Keratinocyte (primary cell): ENCODE measurements at regions not wholly inside any gene's neighbourhood (a gene's known extent, or its start where the extent isn't known, plus 50 kb on each side); places are given as distances from the start of the nearest gene placed in this dataset.

Experiments used
- DNase-seq: peaks from one replicate; pipeline ENCODE4 v3.0.0-alpha.2; 2011; ENCODE audit warnings: low read depth, missing footprints, low spot score
- FAIRE-seq: peaks from 2 replicates; lab custom pipeline; 2011; peaks lifted over from hg19 to GRCh38; lab: Jason Lieb, UNC
- H2AFZ ChIP-seq: 2 replicates; pipeline ENCODE4 v1.6.0; 2012; ENCODE audit warnings: low read length, control low read depth, inconsistent platforms; ENCODE audit not compliant: control insufficient read depth
- H3K27ac ChIP-seq: 2 replicates; pipeline ENCODE4 v1.5.1; 2011; ENCODE audit warnings: low read length; ENCODE audit not compliant: control insufficient read depth, insufficient read depth
- H3K27me3 ChIP-seq: 3 replicates; pipeline ENCODE4 v1.6.0; 2011; ENCODE audit warnings: low read length; ENCODE audit not compliant: control insufficient read depth, insufficient read depth; ENCODE audit errors: extremely low read depth
- H3K36me3 ChIP-seq, 2 experiments: 2 replicates in 1 of 2; 3 replicates in 1 of 2; pipeline ENCODE4 v1.5.1; 2011; ENCODE audit warnings: low read length in 2 of 2, mild to moderate bottlenecking in 1 of 2; ENCODE audit not compliant: control insufficient read depth in 2 of 2, insufficient read depth in 2 of 2; ENCODE audit errors: extremely low read depth in 1 of 2
- H3K4me1 ChIP-seq: 3 replicates; pipeline ENCODE4 v1.5.1; 2011; ENCODE audit warnings: low read length; ENCODE audit not compliant: control insufficient read depth, insufficient read depth; ENCODE audit errors: extremely low read depth
- H3K4me2 ChIP-seq: 3 replicates; pipeline ENCODE4 v1.6.0; 2011; ENCODE audit warnings: low read depth, low read length; ENCODE audit not compliant: control insufficient read depth, insufficient read depth; ENCODE audit errors: extremely low read depth
- H3K4me3 ChIP-seq, 3 experiments: fragments of 200-600 bp in 1 of 3; sonication (generic) in 1 of 3; 2 replicates in 2 of 3; 3 replicates in 1 of 3; pipeline ENCODE4 v1.5.1; 2011 to 2016; ENCODE audit warnings: low read length in 3 of 3, mild to moderate bottlenecking in 3 of 3, control low read depth in 2 of 3, inconsistent platforms in 1 of 3, low read depth in 1 of 3, mixed read lengths in 1 of 3, mixed run types in 1 of 3, moderate library complexity in 1 of 3; ENCODE audit not compliant: control insufficient read depth in 2 of 3, insufficient read depth in 2 of 3; ENCODE audit errors: extremely low read depth in 1 of 3
- H3K79me2 ChIP-seq: 2 replicates; pipeline ENCODE4 v1.6.0; 2012; ENCODE audit warnings: low read length; ENCODE audit not compliant: control insufficient read depth, insufficient read depth
- H3K9ac ChIP-seq: 3 replicates; pipeline ENCODE4 v1.6.0; 2011; ENCODE audit warnings: low read length; ENCODE audit not compliant: control insufficient read depth, insufficient read depth; ENCODE audit errors: extremely low read depth
- H3K9me1 ChIP-seq: 3 replicates; pipeline ENCODE4 v1.6.0; 2011; ENCODE audit warnings: low read length; ENCODE audit not compliant: control insufficient read depth, insufficient read depth; ENCODE audit errors: extremely low read depth
- H3K9me3 ChIP-seq: 2 replicates; pipeline ENCODE4 v1.5.1; 2012; ENCODE audit warnings: low read depth, low read length; ENCODE audit not compliant: control insufficient read depth
- H4K20me1 ChIP-seq: 3 replicates; pipeline ENCODE4 v1.6.0; 2011; ENCODE audit warnings: low read length; ENCODE audit not compliant: control insufficient read depth, insufficient read depth; ENCODE audit errors: extremely low read depth
- CTCF ChIP-seq, 3 experiments: IDR thresholded peaks in 1 of 3; conservative IDR thresholded peaks in 1 of 3; optimal IDR thresholded peaks in 1 of 3; 2 replicates in 2 of 3; 3 replicates in 1 of 3; pipeline versions ENCODE3 to v1.5.1; 2011; ENCODE audit warnings: low read length in 3 of 3, mild to moderate bottlenecking in 3 of 3, moderate library complexity in 2 of 3, control low read depth in 1 of 3, inconsistent platforms in 1 of 3; ENCODE audit not compliant: insufficient read depth in 2 of 3; ENCODE audit errors: extremely low read depth in 1 of 3
- EZH2 ChIP-seq: IDR thresholded peaks from one replicate; pipeline ENCODE4 v1.6.1; 2012; ENCODE audit warnings: inconsistent platforms, mild to moderate bottlenecking, low read length, moderate library complexity
- dilution Hi-C: fragments of 300-500 bp; cut with MboI; formaldehyde crosslinking; loops from one replicate; pipeline ENCODE4 v1.7.0; 2020; ENCODE audit warnings: low sequenced_read_pairs; ENCODE audit not compliant: extremely low pct_ligation_motif_present

- no peak overlapping the region for H3K9ac ChIP-seq
- no peaks in the 10 kb centered on the region for H3K4me1 ChIP-seq
- dilution Hi-C loops, result no loop called here
- H4K20me1 ChIP-seq, result no peaks in the 10 kb centered on the region
- no peak overlapping the region for H3K4me2 ChIP-seq
- H3K27me3 ChIP-seq, result no peaks in the 10 kb centered on the region
- H3K4me3 ChIP-seq, result no peak overlapping the region
- H3K79me2 ChIP-seq, result no peaks in the 10 kb centered on the region
- no peaks in the 10 kb centered on the region for H3K36me3 ChIP-seq
- no peak for DNase-seq
- no peak overlapping the region for H2AFZ ChIP-seq
- no peaks in the 10 kb centered on the region for H3K9me3 ChIP-seq
- no peak overlapping the region for H3K27ac ChIP-seq
- TF ChIP-seq CTCF (optimal IDR thresholded peaks at IDR 0.05 in 1 of 3, IDR thresholded peaks at IDR 0.05 in 1 of 3, conservative IDR thresholded peaks at IDR 0.05 in 1 of 3; ENCODE audit: extremely low read depth in 1 of 3, insufficient read depth in 2 of 3, low read length in 3 of 3) (no peak), EZH2 (no peak)
- FAIRE-seq, result no peak
- no peaks in the 10 kb centered on the region for H3K9me1 ChIP-seq
Observed at GRCh38 chr7:15829691-15830090, 143.2 kb upstream of the MEOX2 start.

GRCh38 chr7:15828881-15829280 lies 142.4 kb upstream of the MEOX2 start:
- H3K27ac ChIP-seq, result no peak overlapping the region
- H3K9me3 ChIP-seq, result no peaks in the 10 kb centered on the region
- FAIRE-seq (no peak), DNase-seq (no peak)
- no peaks in the 10 kb centered on the region for H4K20me1 ChIP-seq
- H3K36me3 ChIP-seq, result no peaks in the 10 kb centered on the region
- H3K79me2 ChIP-seq, result no peaks in the 10 kb centered on the region
- dilution Hi-C loops, result no loop called here
- H3K4me3 ChIP-seq, result no peak overlapping the region
- no peaks in the 10 kb centered on the region for H3K27me3 ChIP-seq
- no peaks in the 10 kb centered on the region for H3K9me1 ChIP-seq
- no peak overlapping the region for H2AFZ ChIP-seq
- no peak overlapping the region for H3K4me2 ChIP-seq
- no peaks in the 10 kb centered on the region for H3K4me1 ChIP-seq
- TF ChIP-seq EZH2 (no peak), CTCF (optimal IDR thresholded peaks at IDR 0.05 in 1 of 3, IDR thresholded peaks at IDR 0.05 in 1 of 3, conservative IDR thresholded peaks at IDR 0.05 in 1 of 3; ENCODE audit: extremely low read depth in 1 of 3, insufficient read depth in 2 of 3, low read length in 3 of 3) (no peak)
- no peak overlapping the region for H3K9ac ChIP-seq
